Peyer's patch (tissue), 4 donors: ENCODE measurements at regions not wholly inside any gene's neighbourhood (a gene's known extent, or its start where the extent isn't known, plus 50 kb on each side); places are given as distances from the start of the nearest gene placed in this dataset.

Source experiments
- CTCF ChIP-seq, 6 experiments: fragments of 450-650 bp in 4 of 6; fragments of 200-600 bp in 2 of 6; sonication (generic) in 1 of 6; IDR thresholded peaks; one replicate each; pipeline ENCODE4 v1.5.1; 2017 to 2019; ENCODE audit warnings: antibody characterized with exemption in 6 of 6, mild to moderate bottlenecking in 3 of 6, moderate library complexity in 1 of 6
- POLR2A ChIP-seq, 2 donors: fragments of 450-650 bp; IDR thresholded peaks; one replicate each; pipeline ENCODE4 v1.5.1; 2017; ENCODE audit warnings: antibody characterized with exemption in 2 of 2, mild to moderate bottlenecking in 2 of 2, moderate library complexity in 2 of 2

- TF ChIP-seq CTCF (IDR thresholded peaks at IDR 0.05) (no peak), POLR2A (IDR thresholded peaks at IDR 0.05) (no peak)
Observed at GRCh38 chr1:213414911-213415310, 363.9 kb downstream of the RPS6KC1 start.
